PFSK-1 (cell line): ENCODE measurements at regions not wholly inside any gene's neighbourhood (a gene's known extent, or its start where the extent isn't known, plus 50 kb on each side); places are given as distances from the start of the nearest gene placed in this dataset.

ENCODE experiments used
- FOXP2 ChIP-seq: optimal IDR thresholded peaks from 2 replicates; pipeline ENCODE3; 2011; ENCODE audit warnings: borderline replicate concordance, control low read depth, inconsistent platforms; ENCODE audit not compliant: insufficient read depth; ENCODE audit errors: extremely low read length, extremely low read depth
- POLR2AphosphoS5 ChIP-seq: IDR thresholded peaks from 2 replicates; pipeline ENCODE4 v1.6.1; 2012; ENCODE audit warnings: low read depth, mild to moderate bottlenecking, control low read depth, low read length, moderate library complexity
- SIN3A ChIP-seq: IDR thresholded peaks from 2 replicates; pipeline ENCODE4 v1.6.1; 2012; ENCODE audit warnings: mild to moderate bottlenecking, low read length, moderate library complexity, borderline replicate concordance; ENCODE audit not compliant: insufficient read depth
- TAF1 ChIP-seq: IDR thresholded peaks from 2 replicates; pipeline ENCODE4 v1.6.1; 2012; ENCODE audit warnings: low read length, control low read depth, borderline replicate concordance; ENCODE audit not compliant: insufficient read depth
- TF ChIP-seq, protein P1 (sequence below), 2 experiments: IDR thresholded peaks; 2 replicates each; pipeline versions ENCODE4 v1.6.1 to v1.8.0; 2011 to 2012; ENCODE audit warnings: low read depth in 2 of 2, low read length in 2 of 2, control low read depth in 1 of 2, inconsistent platforms in 1 of 2, mild to moderate bottlenecking in 1 of 2, moderate library complexity in 1 of 2; ENCODE audit not compliant: insufficient read depth in 1 of 2

DNA sequence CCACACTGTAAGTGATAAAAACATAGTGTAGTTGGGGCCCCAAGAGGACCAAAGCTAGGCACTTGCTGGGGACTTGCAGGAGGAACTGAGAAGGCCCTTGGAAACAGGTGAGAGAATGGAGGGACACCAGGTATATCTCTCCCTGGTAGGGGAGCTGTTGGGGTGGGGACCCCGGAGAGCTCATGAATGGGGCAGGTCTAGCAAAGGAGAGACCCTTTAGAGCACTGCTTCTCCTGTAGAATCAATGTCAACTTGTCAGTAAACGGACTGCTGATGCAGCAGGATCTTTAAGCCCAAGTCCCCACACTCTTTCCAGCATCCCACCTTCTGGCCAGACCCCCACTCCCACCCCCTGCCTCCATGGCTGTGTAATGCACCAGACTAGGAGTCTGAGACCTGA lies 109.6 kb upstream of the THY1 start:
- TF ChIP-seq, protein P1, sequence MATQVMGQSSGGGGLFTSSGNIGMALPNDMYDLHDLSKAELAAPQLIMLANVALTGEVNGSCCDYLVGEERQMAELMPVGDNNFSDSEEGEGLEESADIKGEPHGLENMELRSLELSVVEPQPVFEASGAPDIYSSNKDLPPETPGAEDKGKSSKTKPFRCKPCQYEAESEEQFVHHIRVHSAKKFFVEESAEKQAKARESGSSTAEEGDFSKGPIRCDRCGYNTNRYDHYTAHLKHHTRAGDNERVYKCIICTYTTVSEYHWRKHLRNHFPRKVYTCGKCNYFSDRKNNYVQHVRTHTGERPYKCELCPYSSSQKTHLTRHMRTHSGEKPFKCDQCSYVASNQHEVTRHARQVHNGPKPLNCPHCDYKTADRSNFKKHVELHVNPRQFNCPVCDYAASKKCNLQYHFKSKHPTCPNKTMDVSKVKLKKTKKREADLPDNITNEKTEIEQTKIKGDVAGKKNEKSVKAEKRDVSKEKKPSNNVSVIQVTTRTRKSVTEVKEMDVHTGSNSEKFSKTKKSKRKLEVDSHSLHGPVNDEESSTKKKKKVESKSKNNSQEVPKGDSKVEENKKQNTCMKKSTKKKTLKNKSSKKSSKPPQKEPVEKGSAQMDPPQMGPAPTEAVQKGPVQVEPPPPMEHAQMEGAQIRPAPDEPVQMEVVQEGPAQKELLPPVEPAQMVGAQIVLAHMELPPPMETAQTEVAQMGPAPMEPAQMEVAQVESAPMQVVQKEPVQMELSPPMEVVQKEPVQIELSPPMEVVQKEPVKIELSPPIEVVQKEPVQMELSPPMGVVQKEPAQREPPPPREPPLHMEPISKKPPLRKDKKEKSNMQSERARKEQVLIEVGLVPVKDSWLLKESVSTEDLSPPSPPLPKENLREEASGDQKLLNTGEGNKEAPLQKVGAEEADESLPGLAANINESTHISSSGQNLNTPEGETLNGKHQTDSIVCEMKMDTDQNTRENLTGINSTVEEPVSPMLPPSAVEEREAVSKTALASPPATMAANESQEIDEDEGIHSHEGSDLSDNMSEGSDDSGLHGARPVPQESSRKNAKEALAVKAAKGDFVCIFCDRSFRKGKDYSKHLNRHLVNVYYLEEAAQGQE (IDR thresholded peaks at IDR 0.05; ENCODE audit: insufficient read depth in 1 of 2, low read depth in 2 of 2, low read length in 2 of 2), result no peak
- TF ChIP-seq POLR2AphosphoS5 (no peak), SIN3A (no peak), TAF1 (no peak), FOXP2 (no peak)

DNA sequence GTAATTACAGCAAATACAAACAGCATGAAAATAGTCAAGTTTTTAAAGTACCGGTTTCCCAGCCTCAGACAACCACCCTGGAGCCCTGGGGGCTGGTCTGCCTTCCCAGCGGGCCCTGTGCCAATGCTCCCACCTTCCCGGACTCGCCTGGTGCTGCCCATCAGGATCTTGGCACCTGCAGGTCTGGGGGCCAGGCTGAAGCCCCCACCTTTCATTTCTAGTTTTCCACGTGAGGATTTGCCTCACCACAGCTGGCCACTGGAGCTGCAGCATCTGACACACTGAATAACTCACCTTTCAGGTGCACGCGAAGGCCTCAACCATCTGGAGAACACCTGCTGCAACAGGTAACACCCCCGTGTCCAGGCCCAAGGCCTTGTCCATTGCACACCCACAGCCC lies 108.7 kb upstream of the THY1 start:
- no peak for TF ChIP-seq FOXP2

DNA sequence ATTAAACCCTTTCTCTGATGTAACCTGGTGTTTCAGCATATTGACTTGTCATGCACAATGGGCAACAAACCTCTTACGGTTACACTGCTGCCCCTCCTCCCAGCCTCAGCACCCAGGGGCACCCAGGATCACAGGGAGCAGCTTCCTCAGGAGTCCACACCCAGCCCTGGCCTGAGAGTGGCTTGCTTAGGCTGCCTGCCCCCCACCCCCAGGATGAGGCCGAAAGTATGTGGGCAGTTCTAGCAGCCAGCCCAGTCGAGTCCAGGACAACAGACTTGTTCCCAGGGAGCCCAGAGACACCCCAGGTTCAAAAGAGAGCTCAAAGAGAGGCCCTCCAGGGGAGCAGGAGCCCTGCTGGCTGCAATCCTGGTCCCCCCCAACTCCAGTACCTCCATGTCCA lies 108.1 kb upstream of the THY1 start:
- no peak for TF ChIP-seq SIN3A
- TF ChIP-seq POLR2AphosphoS5, result no peak
- no peak for TF ChIP-seq FOXP2
- TF ChIP-seq, protein P1 (IDR thresholded peaks at IDR 0.05; ENCODE audit: insufficient read depth in 1 of 2, low read depth in 2 of 2, low read length in 2 of 2), result no peak
- no peak for TF ChIP-seq TAF1

DNA sequence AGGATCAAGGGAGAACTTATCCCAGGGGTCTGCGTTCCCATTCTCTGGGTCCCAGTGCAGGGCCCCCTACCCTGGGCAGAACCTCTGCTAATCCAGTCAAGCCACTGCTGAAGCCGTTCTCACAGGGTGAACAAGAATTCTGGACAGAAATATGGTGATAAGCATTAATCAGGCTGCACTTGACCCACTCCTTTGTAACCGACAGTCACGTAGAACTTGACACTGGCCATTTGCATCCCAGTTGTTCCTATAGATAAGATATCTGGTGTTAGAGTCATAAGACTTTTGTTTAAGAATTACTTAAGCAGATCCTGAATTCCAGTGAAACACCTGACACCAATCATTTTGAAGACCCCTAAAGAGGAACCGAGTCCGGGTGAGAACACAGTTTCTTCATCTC lies 107.5 kb upstream of the THY1 start:
- TF ChIP-seq FOXP2 (no peak), TAF1 (no peak), POLR2AphosphoS5 (no peak), SIN3A (no peak)
- TF ChIP-seq, protein P1 (IDR thresholded peaks at IDR 0.05; ENCODE audit: insufficient read depth in 1 of 2, low read depth in 2 of 2, low read length in 2 of 2), result no peak

DNA sequence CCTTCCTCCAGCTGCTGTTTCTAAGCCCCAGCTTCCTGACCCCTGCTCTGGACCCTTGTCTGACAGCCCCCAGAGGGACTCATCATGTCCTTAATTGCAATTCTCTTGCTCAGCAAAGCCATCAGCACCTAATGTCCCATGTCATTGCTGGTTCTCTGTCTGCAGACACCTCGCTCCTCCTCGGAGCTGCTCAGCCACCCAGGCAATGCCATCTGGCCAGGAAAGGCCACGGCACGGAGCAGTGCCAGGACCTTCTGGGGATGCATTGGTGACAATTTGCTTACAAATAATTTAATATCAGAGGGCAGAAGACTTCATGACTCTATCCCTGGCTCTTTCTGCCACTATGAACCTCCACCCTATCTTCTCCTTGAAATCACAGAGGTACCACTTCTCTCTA lies 107.0 kb upstream of the THY1 start:
- TF ChIP-seq, protein P1 (IDR thresholded peaks at IDR 0.05; ENCODE audit: insufficient read depth in 1 of 2, low read depth in 2 of 2, low read length in 2 of 2), result no peak
- TF ChIP-seq FOXP2 (no peak), SIN3A (no peak), POLR2AphosphoS5 (no peak), TAF1 (no peak)
